H1 (cell line): ENCODE measurements at regions not wholly inside any gene's neighbourhood (a gene's known extent, or its start where the extent isn't known, plus 50 kb on each side); places are given as distances from the start of the nearest gene placed in this dataset.

Experiments used
- CTCF ChIA-PET: fragments of 300-600 bp; sonication (Branson Sonifier 250); formaldehyde crosslinking; loops from one replicate; lab custom pipeline; 2021; ENCODE audit not compliant: partially characterized antibody; lab: Charles Lee
- POLR2A ChIA-PET: fragments of 300-600 bp; sonication (Branson Sonifier 250); formaldehyde crosslinking; loops from one replicate; lab custom pipeline; 2021; ENCODE audit warnings: inconsistent platforms; ENCODE audit not compliant: partially characterized antibody; lab: Charles Lee
- DNase-seq, 2 experiments: peaks; one replicate each; pipeline versions ENCODE4 v3.0.0 to v3.0.0-alpha.2; 2010 to 2022; ENCODE audit warnings: low spot score in 2 of 2, low read depth in 1 of 2, mixed read lengths in 1 of 2
- FAIRE-seq: peaks from 2 replicates; lab custom pipeline; 2011; peaks lifted over from hg19 to GRCh38; lab: Jason Lieb, UNC
- H2AFZ ChIP-seq: 2 replicates; pipeline ENCODE4 v1.8.1; 2012; ENCODE audit warnings: low read length, inconsistent platforms
- H2AK5ac ChIP-seq: 2 replicates; pipeline ENCODE4 v1.6.1; 2013; ENCODE audit warnings: low read depth, low read length
- H2BK120ac ChIP-seq: replicated peaks from 2 replicates; pipeline ENCODE3; 2013; ENCODE audit warnings: low read depth, low read length, inconsistent platforms
- H2BK12ac ChIP-seq: 2 replicates; pipeline ENCODE4 v1.6.1; 2013; ENCODE audit warnings: low read depth, low read length
- H2BK15ac ChIP-seq: 2 replicates; pipeline ENCODE4 v1.6.1; 2013; ENCODE audit warnings: low read length
- H2BK20ac ChIP-seq: 2 replicates; pipeline ENCODE4 v1.6.1; 2013; ENCODE audit warnings: low read length
- H2BK5ac ChIP-seq: 2 replicates; pipeline ENCODE4 v1.6.1; 2013; ENCODE audit warnings: low read depth, low read length
- H3K14ac ChIP-seq: 2 replicates; pipeline ENCODE4 v1.6.1; 2013; ENCODE audit warnings: inconsistent platforms; ENCODE audit not compliant: insufficient read length
- H3K18ac ChIP-seq: 2 replicates; pipeline ENCODE4 v1.6.1; 2013; ENCODE audit warnings: low read length; ENCODE audit errors: extremely low read depth
- H3K23ac ChIP-seq: 2 replicates; pipeline ENCODE4 v1.6.1; 2013; ENCODE audit warnings: inconsistent platforms; ENCODE audit not compliant: insufficient read length
- H3K23me2 ChIP-seq: 2 replicates; pipeline ENCODE4 v1.6.1; 2013; ENCODE audit warnings: low read depth, low read length
- H3K27ac ChIP-seq: 2 replicates; pipeline ENCODE4 v1.6.1; 2011; ENCODE audit warnings: low read depth, low read length, inconsistent platforms
- H3K27me3 ChIP-seq, 4 experiments: replicated peaks in 1 of 4; 1 replicate in 1 of 4; 2 replicates in 3 of 4; pipeline versions ENCODE4 v1.6.1 to v1.8.1; 2011 to 2013; ENCODE audit warnings: low read length in 3 of 4, mild to moderate bottlenecking in 3 of 4, inconsistent platforms in 2 of 4, mixed read lengths in 2 of 4, moderate library complexity in 1 of 4; ENCODE audit not compliant: control insufficient read depth in 3 of 4, insufficient read depth in 3 of 4; ENCODE audit errors: extremely low read depth in 1 of 4
- H3K36me3 ChIP-seq, 4 experiments: 2 replicates each; pipeline versions ENCODE4 v1.6.1 to v1.8.1; 2011 to 2013; ENCODE audit warnings: mild to moderate bottlenecking in 4 of 4, low read length in 3 of 4, moderate library complexity in 2 of 4, control low read depth in 1 of 4, inconsistent platforms in 1 of 4; ENCODE audit not compliant: insufficient read depth in 4 of 4, control insufficient read depth in 2 of 4
- H3K4ac ChIP-seq: replicated peaks from 2 replicates; pipeline ENCODE3; 2013; ENCODE audit warnings: low read length, low read depth, mixed read lengths, inconsistent platforms; ENCODE audit not compliant: insufficient read length
- H3K4me1 ChIP-seq, 4 experiments: replicated peaks in 1 of 4; 1 replicate in 1 of 4; 2 replicates in 3 of 4; pipeline versions ENCODE4 v1.6.1 to v1.8.1; 2011 to 2013; ENCODE audit warnings: low read length in 3 of 4, inconsistent platforms in 2 of 4, mixed read lengths in 1 of 4; ENCODE audit not compliant: insufficient read depth in 4 of 4, control insufficient read depth in 3 of 4
- H3K4me2 ChIP-seq, 2 experiments: 2 replicates each; pipeline versions ENCODE4 v1.6.1 to v1.8.1; 2011 to 2013; ENCODE audit warnings: low read depth in 2 of 2, low read length in 2 of 2, control low read depth in 1 of 2, inconsistent platforms in 1 of 2, mild to moderate bottlenecking in 1 of 2; ENCODE audit not compliant: insufficient read depth in 1 of 2
- H3K4me3 ChIP-seq, 4 experiments: fragments of 200-600, 300-600 bp in 1 of 4; sonication (generic), shearing (Covaris generic), sonication (Bioruptor Twin) in 1 of 4; 2 replicates each; pipeline versions ENCODE4 v1.5.1 to v1.8.1; 2011 to 2016; ENCODE audit warnings: low read length in 4 of 4, low read depth in 3 of 4, control low read depth in 2 of 4, inconsistent platforms in 2 of 4, mild to moderate bottlenecking in 2 of 4, mixed read lengths in 1 of 4, moderate library complexity in 1 of 4; ENCODE audit not compliant: insufficient read depth in 2 of 4; ENCODE audit errors: extremely low read depth in 1 of 4
- H3K56ac ChIP-seq: replicated peaks from 2 replicates; pipeline ENCODE3; 2013; ENCODE audit warnings: low read depth, mild to moderate bottlenecking, mixed read lengths, low read length, inconsistent platforms; ENCODE audit not compliant: insufficient read length
- H3K79me1 ChIP-seq: 2 replicates; pipeline ENCODE4 v1.6.1; 2013; ENCODE audit warnings: low read depth, low read length, control low read depth
- H3K79me2 ChIP-seq, 2 experiments: 2 replicates each; pipeline versions ENCODE4 v1.6.1 to v1.8.1; 2012 to 2013; ENCODE audit warnings: low read length in 2 of 2, mild to moderate bottlenecking in 2 of 2, inconsistent platforms in 1 of 2; ENCODE audit not compliant: insufficient read depth in 2 of 2, control insufficient read depth in 1 of 2
- H3K9ac ChIP-seq, 4 experiments: replicated peaks in 1 of 4; 1 replicate in 1 of 4; 2 replicates in 3 of 4; pipeline versions ENCODE4 v1.6.1 to v1.8.1; 2011 to 2013; ENCODE audit warnings: low read depth in 3 of 4, low read length in 3 of 4, control low read depth in 2 of 4, mild to moderate bottlenecking in 2 of 4, moderate library complexity in 2 of 4, inconsistent platforms in 1 of 4; ENCODE audit errors: extremely low read depth in 1 of 4
- H3K9me3 ChIP-seq, 2 experiments: 2 replicates each; pipeline versions ENCODE4 v1.6.1 to v1.8.1; 2012 to 2013; ENCODE audit warnings: mild to moderate bottlenecking in 2 of 2, moderate library complexity in 2 of 2, control low read depth in 1 of 2, inconsistent platforms in 1 of 2, low read depth in 1 of 2, low read length in 1 of 2, mixed read lengths in 1 of 2; ENCODE audit not compliant: insufficient read depth in 2 of 2
- H4K20me1 ChIP-seq, 2 experiments: replicated peaks in 1 of 2; 2 replicates each; pipeline versions ENCODE3 to v1.8.1; 2011 to 2013; ENCODE audit warnings: inconsistent platforms in 2 of 2, low read length in 2 of 2, mild to moderate bottlenecking in 1 of 2; ENCODE audit not compliant: insufficient read depth in 2 of 2, control insufficient read depth in 1 of 2
- H4K5ac ChIP-seq: 2 replicates; pipeline ENCODE4 v1.6.1; 2013; ENCODE audit warnings: low read length, low read depth, mixed read lengths, inconsistent platforms; ENCODE audit not compliant: insufficient read length
- H4K8ac ChIP-seq: 2 replicates; pipeline ENCODE4 v1.8.0; 2013; ENCODE audit warnings: mild to moderate bottlenecking, moderate library complexity, low read length, inconsistent platforms; ENCODE audit not compliant: insufficient read depth; ENCODE audit errors: extremely low read depth
- H4K91ac ChIP-seq: replicated peaks from 2 replicates; pipeline ENCODE3; 2013; ENCODE audit warnings: low read length, mixed read lengths, inconsistent platforms; ENCODE audit not compliant: insufficient read length
- BCL11A ChIP-seq, 2 experiments: IDR thresholded peaks; one replicate each; pipeline ENCODE4 v1.6.1; 2011; ENCODE audit warnings: low read depth in 2 of 2, low read length in 2 of 2, mild to moderate bottlenecking in 2 of 2
- FOSL1 ChIP-seq: IDR thresholded peaks from 2 replicates; pipeline ENCODE4 v1.6.1; 2011; ENCODE audit warnings: mild to moderate bottlenecking, low read depth, low read length, moderate library complexity; ENCODE audit not compliant: insufficient read depth
- SAP30 ChIP-seq: fragments of 300-600 bp; sonication (generic); IDR thresholded peaks from 2 replicates; pipeline ENCODE4 v1.7.1; 2012; ENCODE audit warnings: low read length, moderate library complexity, mild to moderate bottlenecking, inconsistent platforms; ENCODE audit not compliant: insufficient read depth, insufficient replicate concordance
- SIN3A ChIP-seq, 2 experiments: IDR thresholded peaks in 1 of 2; conservative IDR thresholded peaks in 1 of 2; 2 replicates each; pipeline ENCODE4 v1.6.1; 2011 to 2012; ENCODE audit warnings: low read length in 2 of 2, improper control_type of control experiment in 1 of 2, low read depth in 1 of 2, mild to moderate bottlenecking in 1 of 2
- SP4 ChIP-seq: IDR thresholded peaks from 2 replicates; pipeline ENCODE4 v1.6.1; 2012; ENCODE audit warnings: low read length, inconsistent platforms
- TF ChIP-seq, protein P1 (sequence below): IDR thresholded peaks from 2 replicates; pipeline ENCODE4 v1.6.1; 2011; ENCODE audit warnings: low read depth, mild to moderate bottlenecking, low read length; ENCODE audit not compliant: insufficient read depth

DNA sequence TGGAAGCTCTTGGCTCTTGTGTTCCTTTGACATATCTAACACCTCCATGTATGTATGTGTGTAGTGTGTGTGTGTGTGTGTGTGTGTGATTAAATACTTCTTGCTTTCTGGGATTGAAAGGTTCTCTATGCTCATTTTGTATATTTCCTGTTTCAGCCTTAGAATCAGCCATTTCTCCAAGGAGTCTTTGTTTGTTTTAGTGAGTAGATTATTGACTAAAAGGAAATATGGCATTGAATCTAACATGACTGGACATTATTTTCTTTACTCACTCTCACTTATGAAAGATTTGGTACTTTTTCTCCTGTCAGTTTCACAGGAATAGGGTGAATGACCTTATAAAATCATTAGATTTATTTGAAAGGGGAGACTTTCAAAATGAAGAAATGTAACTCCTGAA lies 413.8 kb upstream of the SLC14A2 start:
- Histone ChIP-seq H3K36me3 (no peaks in the 10 kb centered on the region), H4K20me1 (no peaks in the 10 kb centered on the region), H3K9me3 (no peaks in the 10 kb centered on the region; a peak in 1 of 4 replicates), H4K8ac (no peak overlapping the region), H3K23me2 (no peaks in the 10 kb centered on the region), H4K5ac (no peak overlapping the region), H2BK120ac (no peak overlapping the region), H3K4me1 (no peaks in the 10 kb centered on the region), H4K91ac (no peak overlapping the region), H2AFZ (no peak overlapping the region), H3K14ac (no peak overlapping the region), H2BK15ac (no peak overlapping the region), H2BK5ac (no peak overlapping the region), H3K79me1 (no peaks in the 10 kb centered on the region), H3K23ac (no peak overlapping the region), H3K4me2 (no peak overlapping the region), H2BK12ac (no peak overlapping the region), H2BK20ac (no peak overlapping the region), H3K18ac (no peak overlapping the region), H3K4me3 (no peak overlapping the region), H3K56ac (no peak overlapping the region), H2AK5ac (no peak overlapping the region), H3K4ac (no peak overlapping the region), H3K27me3 (no peaks in the 10 kb centered on the region), H3K27ac (no peak overlapping the region), H3K79me2 (no peaks in the 10 kb centered on the region), H3K9ac (no peak overlapping the region)
- POLR2A ChIA-PET: no interaction called here
- DNase-seq: no peak
- TF ChIP-seq SAP30 (no peak), SIN3A (conservative IDR thresholded peaks at IDR 0.05 in 1 of 2, IDR thresholded peaks at IDR 0.05 in 1 of 2; ENCODE audit: low read depth in 1 of 2, low read length in 2 of 2) (no peak), BCL11A (IDR thresholded peaks at IDR 0.05; ENCODE audit: low read depth in 2 of 2, low read length in 2 of 2) (no peak), FOSL1 (no peak), SP4 (no peak)
- TF ChIP-seq, protein P1, sequence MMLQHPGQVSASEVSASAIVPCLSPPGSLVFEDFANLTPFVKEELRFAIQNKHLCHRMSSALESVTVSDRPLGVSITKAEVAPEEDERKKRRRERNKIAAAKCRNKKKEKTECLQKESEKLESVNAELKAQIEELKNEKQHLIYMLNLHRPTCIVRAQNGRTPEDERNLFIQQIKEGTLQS: no peak
- no peak for FAIRE-seq
- CTCF ChIA-PET: interaction anchor here (1.3 kb wide), 1 partner anchor 11 kb away, joined by 7 read pairs; no protein-coding TSS in a partner anchor
